OCI-LY7 (cell line): ENCODE measurements at regions not wholly inside any gene's neighbourhood (a gene's known extent, or its start where the extent isn't known, plus 50 kb on each side); places are given as distances from the start of the nearest gene placed in this dataset.

Experiments used
- BruUV-seq: library from RNA; stranded (reverse); fragments of 400-500 nt; replicated peaks from 2 replicates; lab custom pipeline; 2021; lab: Mats Ljungman, UMichigan
- CTCF ChIA-PET: fragments of 300-600 bp; sonication (Branson Sonifier 250); formaldehyde crosslinking; loops from one replicate; lab custom pipeline; 2022; ENCODE audit warnings: antibody characterized with exemption; ENCODE audit not compliant: unreplicated experiment; lab: Charles Lee
- POLR2A ChIA-PET: fragments of 300-600 bp; sonication (Branson Sonifier 250); formaldehyde crosslinking; loops from one replicate; lab custom pipeline; 2022; ENCODE audit warnings: antibody characterized with exemption; lab: Charles Lee
- DNase-seq: peaks from one replicate; pipeline ENCODE4 v3.0.0-alpha.2; 2015; ENCODE audit warnings: low spot score
- H2AFZ ChIP-seq: fragments of 200-600 bp; sonication (generic), shearing (Covaris generic); 2 replicates; pipeline ENCODE4 v1.6.1; 2014; ENCODE audit warnings: mild to moderate bottlenecking, antibody characterized with exemption, low read length, moderate library complexity
- H3K27ac ChIP-seq: fragments of 200-600 bp; sonication (generic); 2 replicates; pipeline ENCODE4 v1.5.1; 2014; ENCODE audit warnings: mixed run types, low read depth, mild to moderate bottlenecking, moderate library complexity, low read length, inconsistent platforms; ENCODE audit not compliant: poor library complexity, severe bottlenecking
- H3K36me3 ChIP-seq: fragments of 200-600 bp; sonication (generic); 2 replicates; pipeline ENCODE4 v1.6.1; 2014; ENCODE audit warnings: mild to moderate bottlenecking, antibody characterized with exemption, low read length, moderate library complexity, mixed read lengths; ENCODE audit not compliant: insufficient read depth
- H3K4me1 ChIP-seq: fragments of 200-600 bp; sonication (generic); 2 replicates; pipeline ENCODE4 v1.5.1; 2014; ENCODE audit warnings: mild to moderate bottlenecking, low read length; ENCODE audit not compliant: insufficient read depth, poor library complexity, severe bottlenecking
- H3K4me2 ChIP-seq: fragments of 200-600 bp; sonication (generic); 2 replicates; pipeline ENCODE4 v1.6.1; 2014; ENCODE audit warnings: mild to moderate bottlenecking, low read length
- H3K4me3 ChIP-seq: fragments of 200-600 bp; sonication (generic); 2 replicates; pipeline ENCODE4 v1.5.1; 2014; ENCODE audit warnings: mild to moderate bottlenecking, low read depth, low read length; ENCODE audit not compliant: poor library complexity, severe bottlenecking
- H3K79me2 ChIP-seq: fragments of 200-600 bp; sonication (generic); 2 replicates; pipeline ENCODE4 v1.6.1; 2016; ENCODE audit warnings: low read depth, mild to moderate bottlenecking, low read length, moderate library complexity, mixed read lengths; ENCODE audit not compliant: insufficient read depth
- H3K9me2 ChIP-seq: fragments of 200-600 bp; sonication (generic); 2 replicates; pipeline ENCODE4 v1.6.1; 2016; ENCODE audit warnings: mild to moderate bottlenecking, low read length, mixed read lengths; ENCODE audit not compliant: insufficient read depth
- H3K9me3 ChIP-seq: fragments of 200-600 bp; sonication (generic); 2 replicates; pipeline ENCODE4 v1.6.1; 2014; ENCODE audit warnings: mild to moderate bottlenecking, mixed run types, low read length, mixed read lengths
- H4K20me1 ChIP-seq: fragments of 200-600 bp; sonication (generic); 2 replicates; pipeline ENCODE4 v1.6.1; 2014; ENCODE audit warnings: mild to moderate bottlenecking, antibody characterized with exemption, low read length, moderate library complexity, mixed read lengths; ENCODE audit not compliant: insufficient read depth
- CTCF ChIP-seq: fragments of 200-600 bp; sonication (generic); conservative IDR thresholded peaks from 2 replicates; pipeline ENCODE4 v1.5.1; 2014; ENCODE audit warnings: mild to moderate bottlenecking, antibody characterized with exemption, low read length, moderate library complexity, mixed read lengths
- EZH2phosphoT487 ChIP-seq: fragments of 200-600 bp; sonication (generic); IDR thresholded peaks from 2 replicates; pipeline ENCODE4 v1.6.1; 2018; ENCODE audit warnings: low read depth, borderline replicate concordance, mild to moderate bottlenecking, mixed run types, antibody characterized with exemption, low read length, moderate library complexity, mixed read lengths
- intact Hi-C: fragments of 100-400 bp; cut with micrococcal nuclease; formaldehyde crosslinking; loops from one replicate; pipeline ENCODE4 v1.10.0; 2022; ENCODE audit not compliant: unreplicated experiment

GRCh38 chr3:69566275-69566674, 173.0 kb upstream of the MITF start:
- CTCF ChIA-PET: no interaction called here
- Histone ChIP-seq H3K79me2 (no peaks in the 10 kb centered on the region), H3K9me2 (no peaks in the 10 kb centered on the region), H3K9me3 (no peaks in the 10 kb centered on the region), H4K20me1 (no peaks in the 10 kb centered on the region), H3K4me3 (no peak overlapping the region), H3K36me3 (no peaks in the 10 kb centered on the region), H3K27ac (no peak overlapping the region), H3K4me1 (no peaks in the 10 kb centered on the region), H2AFZ (no peak overlapping the region), H3K4me2 (no peak overlapping the region)
- TF ChIP-seq CTCF: no peak
- TF ChIP-seq EZH2phosphoT487: no peak
- no TSS peak for BruUV-seq
- POLR2A ChIA-PET: interaction anchor here (0.7 to 0.9 kb wide), 2 partner anchors 8 to 79 kb away, joined by 3 to 4 read pairs; no protein-coding TSS in a partner anchor
- DNase-seq: no peak
- intact Hi-C loops: no loop called here

GRCh38 chr3:69565316-69565715, 173.9 kb upstream of the MITF start:
- no TSS peak for BruUV-seq
- H3K79me2 ChIP-seq: no peaks in the 10 kb centered on the region
- CTCF ChIA-PET: no interaction called here
- no peaks in the 10 kb centered on the region for H3K9me2 ChIP-seq
- POLR2A ChIA-PET: no interaction called here
- no peak overlapping the region for H3K4me3 ChIP-seq
- H3K27ac ChIP-seq: no peak overlapping the region
- no peaks in the 10 kb centered on the region for H3K36me3 ChIP-seq
- H3K4me1 ChIP-seq: no peaks in the 10 kb centered on the region
- intact Hi-C loops: no loop called here
- H4K20me1 ChIP-seq: no peaks in the 10 kb centered on the region
- no peak overlapping the region for H3K4me2 ChIP-seq
- no peak for DNase-seq
- TF ChIP-seq CTCF (no peak), EZH2phosphoT487 (no peak)
- H3K9me3 ChIP-seq: no peaks in the 10 kb centered on the region
- H2AFZ ChIP-seq: no peak overlapping the region

GRCh38 chr3:69563981-69564380, 175.3 kb upstream of the MITF start:
- Histone ChIP-seq H3K4me1 (no peaks in the 10 kb centered on the region), H3K9me3 (no peaks in the 10 kb centered on the region), H2AFZ (no peak overlapping the region), H3K9me2 (no peaks in the 10 kb centered on the region), H3K4me2 (no peak overlapping the region), H3K36me3 (no peaks in the 10 kb centered on the region), H3K79me2 (no peaks in the 10 kb centered on the region), H3K4me3 (no peak overlapping the region), H3K27ac (no peak overlapping the region), H4K20me1 (no peaks in the 10 kb centered on the region)
- TF ChIP-seq EZH2phosphoT487: no peak
- TF ChIP-seq CTCF: no peak
- intact Hi-C loops: no loop called here
- no TSS peak for BruUV-seq
- POLR2A ChIA-PET: interaction anchor here (0.5 kb wide), 1 partner anchor 94 kb away, joined by 3 read pairs; no protein-coding TSS in a partner anchor
- CTCF ChIA-PET: no interaction called here
- DNase-seq: no peak
